ENCODE measurements at regions not wholly inside any gene's neighbourhood (a gene's known extent, or its start where the extent isn't known, plus 50 kb on each side); places are given as distances from the start of the nearest gene placed in this dataset.

DNA sequence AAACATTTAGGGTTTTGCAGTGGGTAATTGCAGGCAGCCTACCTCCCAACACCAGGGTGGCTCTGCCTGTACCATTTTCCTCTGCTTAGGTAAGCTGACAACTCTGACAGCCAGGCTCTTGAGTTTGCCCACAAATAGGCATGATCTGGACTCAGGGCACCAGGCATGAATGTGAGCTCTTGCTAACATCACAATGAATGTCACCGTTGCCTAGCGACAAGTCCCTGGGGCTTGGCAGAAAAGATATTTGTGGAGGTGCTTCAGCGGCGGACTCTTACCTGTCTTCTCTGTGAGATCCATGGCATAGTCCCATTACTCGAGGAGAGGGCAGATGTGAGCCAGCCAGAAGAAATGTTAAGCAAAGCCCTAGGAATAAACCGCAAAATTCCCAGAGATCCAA, 677.5 kb upstream of the TSPY4 start:
- DNase-seq (ENCODE audit: low spot score): no peak

DNA sequence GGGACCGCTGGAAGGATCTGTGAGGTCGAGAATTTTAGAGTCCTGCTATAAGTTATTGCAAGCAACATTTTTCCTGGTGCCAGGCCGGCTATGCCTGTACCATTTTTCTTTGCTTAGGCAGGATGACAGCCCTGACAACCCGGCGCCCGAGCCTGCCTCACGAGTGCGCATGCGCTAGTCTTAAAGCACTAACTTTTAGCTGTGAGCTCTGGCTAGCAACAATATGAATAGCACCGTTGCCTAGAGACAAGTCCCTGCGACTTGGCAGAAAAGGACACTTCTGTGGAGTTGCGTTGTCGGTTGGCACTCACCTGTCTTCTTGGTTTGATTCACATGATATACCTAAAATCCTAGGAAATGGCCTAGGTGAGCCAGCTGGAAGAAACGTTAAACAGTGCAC, 663.4 kb upstream of the TSPY4 start:
- no peak for DNase-seq (ENCODE audit: low spot score)

DNA sequence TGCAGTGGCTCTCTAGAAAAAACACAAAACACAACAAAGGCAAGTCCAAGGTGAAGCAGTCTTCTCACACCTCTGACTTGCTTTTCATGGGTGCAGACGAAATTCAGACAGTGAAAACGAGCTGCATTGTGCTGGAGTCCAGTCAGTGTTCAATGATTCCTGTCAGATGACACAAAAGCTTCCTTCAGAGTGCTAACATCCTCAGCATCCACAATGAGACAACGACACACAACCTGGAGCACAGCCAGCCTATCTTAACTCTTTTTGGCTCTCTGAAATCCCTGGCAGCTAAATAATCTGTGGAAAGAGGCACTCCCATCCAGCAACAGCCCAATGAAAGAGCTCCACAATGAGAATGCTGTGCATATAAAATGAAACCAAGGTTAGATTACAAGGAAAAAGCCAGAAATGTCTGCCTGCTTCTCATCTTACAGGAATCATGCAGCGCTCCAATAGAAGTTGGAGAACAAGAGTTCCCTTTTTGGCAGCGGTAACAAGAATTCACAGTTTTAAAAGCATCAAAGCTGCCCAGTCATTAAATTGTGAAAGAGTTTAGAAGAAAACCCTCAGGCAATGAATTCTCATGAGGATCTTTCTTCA, 659.8 kb upstream of the TSPY4 start:
- no peak for DNase-seq (ENCODE audit: low spot score)

DNA sequence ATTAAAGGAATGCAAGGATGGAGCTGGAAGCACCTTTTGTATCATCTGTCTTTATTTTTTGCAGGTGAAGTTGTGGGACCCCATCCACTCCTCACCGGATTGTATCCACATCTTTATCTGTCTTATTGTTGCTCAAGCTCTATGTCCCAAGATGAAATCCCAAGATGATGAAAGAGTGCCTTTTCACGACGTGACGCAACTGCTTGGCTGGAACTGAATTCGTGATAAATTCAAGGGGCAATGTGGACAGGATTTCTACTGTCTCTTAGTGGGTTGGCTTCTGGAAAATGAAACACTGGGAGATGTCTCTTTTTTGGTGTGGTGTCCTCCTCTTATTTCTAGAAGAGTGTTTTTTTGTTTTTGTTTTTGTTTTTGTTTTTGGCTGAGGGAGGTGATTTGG, 650.1 kb upstream of the TSPY4 start:
- DNase-seq (ENCODE audit: low spot score): no peak

DNA sequence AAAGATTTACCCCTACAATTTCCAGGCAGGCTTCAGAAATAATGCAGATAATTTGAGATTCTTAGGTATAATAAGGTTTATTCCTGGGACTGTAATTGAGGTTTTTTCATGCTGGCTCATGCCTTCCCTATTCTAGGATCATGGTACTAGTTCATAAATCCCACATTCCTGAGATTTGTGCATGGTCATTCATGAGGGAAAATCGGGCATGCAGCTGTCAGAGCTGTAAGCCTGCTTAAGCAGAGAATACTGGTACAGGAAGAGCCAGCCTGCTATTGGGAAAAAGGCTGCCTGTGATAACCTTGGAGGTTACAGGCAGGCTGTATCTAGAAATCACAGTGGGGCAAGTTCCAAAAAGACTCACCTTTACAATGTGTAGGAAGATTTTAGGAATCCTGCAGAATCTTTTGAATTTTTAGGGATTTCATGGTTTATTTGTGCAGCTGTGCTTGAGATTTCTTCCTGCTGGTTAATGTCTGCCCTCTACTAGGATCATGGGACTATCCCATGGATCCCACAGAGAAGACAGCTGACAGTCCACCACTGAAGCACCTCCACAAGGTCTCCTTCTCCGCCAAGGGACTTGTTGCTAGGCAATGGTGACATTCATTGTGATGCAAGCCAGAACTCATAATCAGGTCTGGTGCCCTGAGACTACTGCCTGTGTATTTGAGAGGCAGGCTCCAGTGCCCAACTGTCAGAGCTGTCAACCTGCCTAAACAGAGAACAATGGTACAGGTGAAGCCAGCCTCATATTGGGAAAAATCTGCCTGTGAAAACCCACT, 646.2 kb upstream of the TSPY4 start:
- DNase-seq (ENCODE audit: low spot score): no peak

DNA sequence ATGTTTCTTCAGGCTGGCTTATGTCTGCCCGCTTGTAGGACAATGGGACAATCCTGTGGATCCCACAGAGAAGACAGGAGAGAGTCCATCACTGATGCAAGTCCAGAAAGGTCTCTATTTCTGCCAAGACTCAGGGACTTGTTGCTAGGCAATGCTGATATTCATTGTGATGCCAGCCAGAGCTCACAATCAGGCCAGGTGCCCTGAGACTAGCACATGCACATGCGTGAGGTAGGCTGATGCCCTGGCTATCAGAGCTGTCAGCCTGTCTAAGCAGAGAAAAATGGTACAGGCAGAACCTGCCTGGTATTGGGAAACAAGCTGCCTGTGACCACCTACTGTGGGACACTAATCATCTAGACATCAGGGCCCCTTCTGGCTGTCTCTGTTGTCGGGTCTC, 638.7 kb upstream of the TSPY4 start:
- DNase-seq (ENCODE audit: low spot score): no peak

DNA sequence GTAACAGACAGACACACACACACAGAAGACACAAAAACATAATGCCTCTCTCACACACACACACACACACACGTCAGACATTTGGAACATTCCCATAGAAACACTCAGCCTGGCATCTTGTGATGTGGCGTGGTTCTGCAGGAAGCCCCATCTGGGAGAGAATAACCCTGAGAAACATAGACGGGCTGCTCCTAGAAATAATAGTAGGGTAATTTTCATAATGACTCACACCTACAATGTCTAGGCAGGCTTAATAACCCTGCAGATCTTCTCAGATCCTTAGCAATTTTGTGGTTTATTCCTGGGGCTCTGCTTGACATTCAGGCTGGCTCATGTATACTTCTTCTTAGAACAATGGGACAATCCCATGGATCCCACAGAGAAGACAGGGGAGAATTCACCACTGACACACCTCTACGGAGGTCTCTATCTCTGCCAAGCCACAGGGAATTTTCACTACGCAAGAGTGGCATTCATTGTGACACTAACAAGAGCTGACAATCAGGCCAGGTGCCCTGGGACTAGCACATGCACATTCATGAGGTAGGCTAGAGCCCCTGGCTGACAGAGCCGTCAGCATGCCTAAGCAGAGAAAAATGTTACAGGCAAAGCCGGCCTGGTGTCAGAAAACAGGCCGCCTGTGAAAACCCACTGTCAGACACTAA, 631.5 kb upstream of the TSPY4 start:
- DNase-seq (ENCODE audit: low spot score): no peak

DNA sequence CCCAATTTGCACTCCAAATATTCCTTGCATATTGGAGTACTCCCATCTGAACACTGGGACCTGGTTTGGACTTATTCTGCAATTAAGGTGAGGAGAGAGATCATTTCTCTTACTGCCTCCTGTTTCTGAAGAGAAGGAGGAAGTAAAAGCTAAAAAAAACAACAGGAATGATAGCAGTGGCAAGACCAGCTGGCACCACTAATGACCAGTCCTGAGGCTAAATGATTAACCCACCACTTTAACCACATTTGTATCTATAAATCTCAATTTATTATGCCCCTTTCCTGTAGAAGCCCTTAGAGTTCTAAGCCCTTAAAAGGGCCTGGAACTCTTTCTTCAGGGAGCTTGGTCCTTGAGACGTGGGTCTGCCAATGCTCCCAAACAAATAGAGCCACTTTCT, 625.0 kb upstream of the TSPY4 start:
- no peak for DNase-seq (ENCODE audit: low spot score)

DNA sequence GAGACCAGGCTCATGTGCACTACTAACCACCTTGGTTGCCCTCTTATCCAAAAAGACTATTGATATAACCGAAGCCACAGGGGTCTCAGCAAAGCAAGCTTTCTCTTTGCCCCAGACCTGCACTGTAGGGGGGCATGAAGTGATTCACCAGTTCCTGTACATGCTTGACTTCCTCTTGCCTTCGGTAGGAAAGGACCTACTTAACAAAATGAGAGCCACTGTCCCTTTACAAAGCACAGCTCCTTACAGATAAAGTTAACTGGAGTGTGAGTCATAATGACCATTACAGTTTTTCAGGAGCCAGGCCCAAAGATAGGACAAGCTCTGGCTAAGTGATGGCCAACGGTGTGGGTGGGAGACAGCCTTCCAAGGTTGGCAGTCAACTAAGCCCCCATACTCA, 622.0 kb upstream of the TSPY4 start:
- no peak for DNase-seq (ENCODE audit: low spot score)

DNA sequence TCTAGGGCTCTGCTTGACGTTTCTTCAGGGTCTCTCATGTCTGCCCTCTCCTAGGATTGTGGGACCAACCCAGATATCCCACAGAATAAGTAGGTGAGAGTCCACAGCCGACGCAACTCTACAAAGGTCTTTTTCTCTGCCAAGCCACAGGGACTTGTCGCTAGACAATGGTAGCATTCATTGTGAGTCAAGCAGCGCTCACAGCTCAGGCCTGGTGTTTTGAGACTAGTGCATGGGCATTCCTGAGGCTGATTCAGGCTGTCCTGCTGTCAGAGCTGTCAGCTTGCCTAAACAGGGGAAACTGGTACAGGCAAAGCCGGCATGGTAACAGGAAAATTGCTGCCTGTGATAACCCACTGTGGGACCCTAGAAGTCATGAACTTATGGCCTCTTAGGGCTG, 610.6 kb upstream of the TSPY4 start:
- no peak for DNase-seq (ENCODE audit: low spot score)

DNA sequence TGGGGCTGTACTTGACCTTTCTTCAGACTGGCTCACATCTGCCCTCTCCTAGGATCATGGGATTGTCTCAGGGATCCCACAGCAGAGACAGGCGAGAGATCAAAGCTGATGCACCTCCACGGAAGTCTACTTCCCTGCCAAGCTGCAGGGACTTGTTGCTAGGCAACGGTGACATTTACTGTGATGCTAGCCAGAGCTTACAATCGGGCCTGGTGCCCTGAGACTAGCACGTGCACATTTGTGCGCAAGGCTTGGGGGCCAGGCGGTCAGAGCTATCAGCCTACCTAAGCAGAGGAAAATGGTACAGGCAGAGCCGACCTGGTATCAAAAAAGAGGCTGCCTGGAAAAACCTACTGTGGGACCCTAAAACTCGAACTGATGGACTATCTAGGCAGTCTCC, 607.3 kb upstream of the TSPY4 start:
- no peak for DNase-seq (ENCODE audit: low spot score)

DNA sequence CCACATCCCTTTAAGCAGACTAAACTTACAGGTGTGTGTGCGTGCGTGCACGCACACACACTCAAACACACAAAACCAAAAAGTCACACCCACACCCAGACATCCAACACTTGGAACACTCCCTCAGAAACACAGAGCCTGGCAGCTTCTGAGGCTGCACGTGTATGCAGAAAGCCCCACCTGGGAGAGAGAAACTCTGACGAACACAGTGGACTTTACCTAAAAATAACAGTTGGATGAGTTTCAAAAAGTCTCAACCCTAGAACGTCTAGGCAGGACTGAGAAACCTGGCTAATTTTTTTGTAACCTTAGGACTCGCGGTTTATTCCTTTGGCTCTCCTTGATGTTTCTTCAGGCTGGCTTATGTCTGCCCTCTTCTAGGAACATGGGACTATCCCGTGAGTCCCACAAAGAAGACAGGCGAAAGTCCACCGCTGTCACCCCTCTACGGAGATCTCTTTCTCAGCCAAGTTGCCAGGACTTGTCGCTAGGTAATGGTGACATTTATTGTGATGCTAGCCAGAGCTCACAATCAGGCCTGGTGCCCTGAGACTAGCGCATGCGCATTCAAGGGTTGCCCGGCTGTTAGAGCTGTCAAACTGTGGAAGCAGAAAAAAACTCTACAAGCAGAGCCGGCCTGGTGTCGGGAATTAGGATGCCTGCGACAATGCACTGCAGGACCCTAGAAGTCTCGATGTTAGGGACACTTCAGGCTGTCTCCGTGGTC, 595.8 kb upstream of the TSPY4 start:
- no peak for DNase-seq (ENCODE audit: low spot score)

DNA sequence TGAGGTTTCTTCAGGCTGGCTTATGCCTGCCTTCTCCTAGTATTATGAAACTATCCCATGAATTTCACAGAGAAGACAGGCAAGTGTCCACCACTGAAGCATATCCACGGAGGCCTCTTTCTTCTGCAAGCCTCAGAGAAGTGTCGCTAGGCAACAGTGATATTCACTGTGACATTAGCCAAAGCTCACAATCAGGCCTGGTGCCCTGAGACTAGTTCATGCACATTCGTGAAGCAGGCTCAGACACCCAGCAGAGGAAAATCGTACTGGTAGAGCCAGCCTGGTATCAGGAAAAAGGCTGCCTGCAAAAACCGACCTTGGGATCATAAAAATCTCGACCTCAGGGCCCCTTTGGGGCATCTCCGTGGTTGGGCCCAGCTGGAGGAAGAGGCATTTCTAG, 573.1 kb upstream of the TSPY4 start:
- no peak for DNase-seq (ENCODE audit: low spot score)

DNA sequence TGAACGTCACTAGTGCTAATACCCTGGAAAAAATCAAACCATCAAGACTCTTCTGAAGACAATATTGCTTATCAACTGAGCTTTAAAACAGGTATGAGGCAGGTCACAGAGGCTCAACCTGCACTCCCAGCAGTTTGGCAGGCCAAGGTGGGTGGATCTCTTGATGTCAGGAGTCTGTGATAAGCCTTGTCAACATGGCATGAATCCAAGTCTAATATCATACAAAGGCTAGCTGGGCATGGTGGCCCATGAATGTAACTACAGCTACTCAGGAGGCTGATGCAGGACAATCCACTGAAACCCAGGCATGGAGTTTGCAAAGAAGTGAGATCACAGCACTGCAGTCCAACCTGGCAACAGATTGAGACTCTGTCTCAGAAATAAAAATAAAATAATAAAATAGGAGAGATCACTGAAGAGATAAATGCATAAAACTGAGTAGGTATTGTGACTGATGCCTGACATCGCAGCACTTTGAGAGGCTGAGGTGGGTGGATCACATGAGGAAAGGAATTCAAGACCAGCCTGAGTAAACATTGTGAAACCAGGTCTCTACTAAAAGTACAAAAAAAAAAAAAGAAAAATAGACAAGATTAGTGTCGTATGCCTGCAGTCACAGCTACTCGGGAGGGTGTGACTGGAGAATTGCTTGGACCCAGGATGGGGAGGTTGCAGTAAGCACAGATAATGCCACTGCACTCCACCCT, 555.9 kb upstream of the TSPY4 start:
- no peak for DNase-seq (ENCODE audit: low spot score)

DNA sequence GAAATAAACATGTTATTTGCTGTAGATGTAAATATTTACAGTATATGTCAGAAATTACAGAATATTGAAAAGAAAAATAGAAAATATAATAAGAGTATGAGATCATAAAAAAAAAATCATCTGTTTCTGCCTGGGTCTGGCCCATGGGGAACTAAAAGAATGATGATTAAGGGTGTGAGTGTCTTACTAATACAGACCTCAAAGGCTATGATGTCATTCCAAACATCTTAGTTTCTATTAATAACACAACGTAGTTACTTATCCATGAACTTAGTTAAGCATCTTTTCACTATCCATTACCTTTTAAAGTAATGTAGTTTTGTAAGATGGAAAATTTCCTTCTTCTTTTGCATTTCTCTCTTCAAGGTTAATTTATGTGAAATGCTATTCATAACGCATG, 542.7 kb upstream of the TSPY4 start:
- DNase-seq (ENCODE audit: low spot score): no peak

DNA sequence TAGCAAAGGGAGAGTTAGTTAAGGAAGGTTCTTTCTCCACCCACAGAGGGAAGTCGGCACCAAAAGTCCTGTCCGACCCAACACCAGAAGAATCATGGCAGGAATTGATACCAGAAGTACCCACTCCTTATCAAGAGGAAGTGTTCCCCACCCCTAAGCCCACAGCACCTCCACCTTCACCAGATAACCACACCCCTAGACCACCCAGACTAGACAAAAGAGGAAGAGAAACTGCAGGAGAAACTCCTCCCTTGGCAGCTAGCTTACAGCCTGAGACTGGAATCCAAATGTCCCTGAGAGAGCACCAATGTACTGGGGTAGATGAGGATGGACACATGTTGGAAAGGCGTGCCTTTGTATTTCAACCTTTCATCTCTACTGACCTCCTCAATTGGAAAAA, 532.9 kb upstream of the TSPY4 start:
- DNase-seq (ENCODE audit: low spot score): no peak

DNA sequence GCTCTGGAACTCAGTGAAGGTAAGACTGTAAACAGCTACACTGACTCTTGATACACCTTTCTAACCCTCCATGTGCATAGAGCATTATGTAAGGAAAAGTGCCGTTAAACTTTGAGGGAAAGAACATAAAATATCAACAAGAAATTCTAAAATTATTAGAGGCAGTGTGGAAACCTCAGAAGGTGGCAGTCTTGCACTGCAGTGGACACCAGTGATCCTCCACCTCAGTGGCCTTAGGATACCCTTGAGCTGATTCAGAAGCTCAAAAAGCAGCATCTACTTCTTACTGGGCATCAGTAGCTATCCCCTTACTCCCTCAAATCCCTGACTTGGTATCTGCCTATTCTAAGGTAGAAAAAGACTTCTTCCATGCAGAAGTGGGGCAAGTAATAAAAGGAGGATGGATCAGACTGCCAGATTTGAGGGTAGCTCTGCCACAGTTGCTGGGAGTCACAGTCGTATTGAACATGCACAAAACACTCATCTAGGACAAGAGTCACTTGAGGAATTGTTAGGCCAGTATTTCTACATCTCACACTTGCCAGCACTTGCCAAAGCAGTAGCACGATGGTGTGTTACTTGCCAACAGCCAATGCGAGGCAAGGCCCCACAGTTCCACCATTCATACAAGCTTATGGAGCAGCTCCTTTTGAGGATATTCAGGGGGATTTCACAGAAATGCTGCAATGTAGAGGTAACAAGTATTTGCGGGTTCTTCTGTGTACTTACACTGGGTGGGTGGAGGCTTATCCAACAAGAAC, 529.4 kb upstream of the TSPY4 start:
- DNase-seq (ENCODE audit: low spot score): no peak

DNA sequence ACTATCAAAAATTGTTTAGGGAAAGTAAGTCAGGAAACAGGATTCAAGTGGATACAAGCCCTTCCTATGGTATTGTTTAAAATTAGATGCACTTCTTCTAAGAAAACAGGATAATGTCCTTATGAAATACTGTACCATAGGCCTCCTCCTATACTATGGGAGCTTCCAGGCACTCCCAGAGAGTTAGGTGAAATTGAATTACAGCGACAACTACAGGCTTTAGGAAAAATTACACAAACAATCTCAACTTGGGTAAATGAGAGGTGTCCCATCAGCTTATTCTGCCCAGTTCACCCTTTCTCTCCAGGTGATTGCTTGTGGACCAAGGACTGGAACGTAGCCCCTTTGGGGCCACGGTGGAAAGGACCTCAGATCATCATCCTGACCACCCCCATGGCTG, 528.7 kb upstream of the TSPY4 start:
- no peak for DNase-seq (ENCODE audit: low spot score)

DNA sequence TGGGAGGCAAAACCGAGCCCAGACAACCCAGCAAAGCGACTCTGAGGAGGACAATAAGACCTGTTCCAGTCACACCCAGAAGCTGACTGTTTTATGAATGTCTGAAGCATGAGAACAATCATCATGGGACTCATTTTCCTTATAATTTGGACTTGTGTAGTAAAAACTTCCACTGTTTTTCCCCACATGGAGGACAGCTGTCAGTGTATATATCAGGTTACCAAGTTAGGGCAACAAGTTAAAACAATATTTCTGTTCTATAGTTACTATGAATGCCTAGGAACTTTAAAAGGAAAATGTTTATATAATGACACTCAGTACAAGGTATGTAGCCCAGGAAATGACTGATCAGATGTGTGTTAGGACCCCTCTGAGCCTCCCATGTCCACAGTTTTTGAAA, 528.2 kb upstream of the TSPY4 start:
- DNase-seq (ENCODE audit: low spot score): no peak

DNA sequence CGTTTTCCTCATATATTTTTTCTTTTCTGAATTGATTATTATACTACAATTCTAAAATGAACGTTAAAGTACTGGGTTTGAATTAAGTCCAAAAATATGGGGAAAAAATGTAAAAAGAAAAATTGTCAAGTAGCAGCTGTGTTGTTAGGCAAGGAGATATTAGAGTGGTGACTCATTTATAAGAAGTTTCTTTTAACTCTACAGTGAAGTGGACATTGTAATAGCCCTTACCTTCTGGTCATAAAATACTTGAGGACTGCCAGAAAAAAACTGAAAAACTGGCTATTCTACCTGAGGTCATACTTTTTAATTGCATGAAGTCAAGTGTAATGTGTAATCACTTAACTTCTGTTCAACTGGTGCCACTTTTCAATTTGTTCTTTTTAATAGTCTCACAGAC, 523.1 kb upstream of the TSPY4 start:
- no peak for DNase-seq (ENCODE audit: low spot score)

DNA sequence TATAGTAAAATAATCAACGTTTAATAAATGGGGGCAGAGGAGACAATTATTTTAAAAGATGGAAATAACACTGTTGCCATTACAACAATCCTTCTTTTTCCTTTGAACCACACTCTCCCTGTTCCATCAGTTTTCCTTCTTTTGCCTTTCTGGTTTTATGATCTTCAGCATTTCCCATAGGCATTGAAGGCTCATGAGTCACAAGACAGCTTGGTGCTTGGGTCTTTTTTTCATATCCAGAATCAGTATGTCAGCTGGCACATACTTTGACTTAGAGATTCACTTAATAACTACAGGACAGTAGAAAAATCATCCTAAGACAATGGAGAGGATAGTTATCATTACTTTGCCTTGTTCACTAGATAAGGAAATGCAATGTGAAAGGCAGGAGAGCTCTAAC, 521.6 kb upstream of the TSPY4 start:
- no peak for DNase-seq (ENCODE audit: low spot score)
